HCT116 (cell line): ENCODE measurements at regions not wholly inside any gene's neighbourhood (a gene's known extent, or its start where the extent isn't known, plus 50 kb on each side); places are given as distances from the start of the nearest gene placed in this dataset.

Source experiments
- ATAC-seq: fragments of 200-7000 bp; cut with Tn5 transposase; 2 replicates; pipeline ENCODE4 v1.9.1; 2020; ENCODE audit warnings: mild to moderate bottlenecking, moderate library complexity
- BruUV-seq: library from RNA; stranded (reverse); fragments of 400-500 nt; replicated peaks from 2 replicates; lab custom pipeline; 2021; lab: Mats Ljungman, UMichigan
- CTCF ChIA-PET: fragments of 300-600 bp; sonication (Branson Sonifier 250); formaldehyde crosslinking; loops from one replicate; lab custom pipeline; 2021; ENCODE audit warnings: antibody characterized with exemption; lab: Charles Lee
- POLR2A ChIA-PET: fragments of 300-600, 350-600 bp; sonication (Branson Sonifier 250); formaldehyde crosslinking; loops from one replicate; lab custom pipeline; 2021; ENCODE audit warnings: antibody characterized with exemption; lab: Charles Lee
- RAD21 ChIA-PET, 2 experiments: fragments of 300-600 bp; sonication (Branson Sonifier 250); formaldehyde crosslinking; loops; one replicate each; lab custom pipeline; 2023; ENCODE audit warnings: low total read pairs in 2 of 2; ENCODE audit not compliant: uncharacterized antibody in 2 of 2, unreplicated experiment in 2 of 2, low non-redundant PET in 1 of 2; lab: Charles Lee
- DNase-seq: peaks from one replicate; pipeline ENCODE4 v3.0.0-alpha.2; 2010; ENCODE audit warnings: low read depth, low spot score
- H2AFZ ChIP-seq: fragments of 200-600 bp; shearing (Covaris generic), sonication (generic); 2 replicates; pipeline ENCODE4 v1.6.1; 2017; ENCODE audit warnings: low read depth, mixed run types, mixed read lengths, antibody characterized with exemption, low read length; ENCODE audit not compliant: poor library complexity, severe bottlenecking
- H3K27ac ChIP-seq: 2 replicates; pipeline ENCODE4 v1.5.1; 2012; ENCODE audit warnings: low read depth, low read length
- H3K27me3 ChIP-seq: fragments of 200-600 bp; sonication (generic); 2 replicates; pipeline ENCODE4 v1.6.1; 2016; ENCODE audit warnings: mixed run types, low read length, mixed read lengths; ENCODE audit not compliant: insufficient read depth
- H3K36me3 ChIP-seq, 2 experiments: fragments of 200-500 bp in 1 of 2; fragments of 200-600 bp in 1 of 2; sonication (Bioruptor generic) in 1 of 2; sonication (generic) in 1 of 2; 2 replicates each; pipeline versions ENCODE4 v1.5.1 to v1.6.1; 2014 to 2016; ENCODE audit warnings: low read length in 2 of 2, inconsistent platforms in 1 of 2, mixed read lengths in 1 of 2, mixed run types in 1 of 2; ENCODE audit not compliant: insufficient read depth in 2 of 2, control insufficient read depth in 1 of 2
- H3K4me1 ChIP-seq, 2 experiments: fragments of 200-600 bp in 1 of 2; sonication (generic) in 1 of 2; 2 replicates each; pipeline versions ENCODE4 v1.5.1 to v1.6.1; 2012 to 2017; ENCODE audit warnings: low read length in 2 of 2, inconsistent platforms in 1 of 2, mild to moderate bottlenecking in 1 of 2, mixed read lengths in 1 of 2, mixed run types in 1 of 2, moderate library complexity in 1 of 2; ENCODE audit not compliant: insufficient read depth in 2 of 2, control insufficient read depth in 1 of 2
- H3K4me2 ChIP-seq: fragments of 200-600 bp; sonication (generic); 2 replicates; pipeline ENCODE4 v1.6.1; 2017; ENCODE audit warnings: mixed run types, low read length, mixed read lengths
- H3K4me3 ChIP-seq, 2 experiments: fragments of 200-600 bp in 1 of 2; sonication (generic) in 1 of 2; replicated peaks in 1 of 2; 2 replicates each; pipeline ENCODE4 v1.5.1; 2011 to 2016; ENCODE audit warnings: low read length in 2 of 2, control low read depth in 1 of 2, low read depth in 1 of 2, mild to moderate bottlenecking in 1 of 2, mixed read lengths in 1 of 2, mixed run types in 1 of 2
- H3K79me2 ChIP-seq: fragments of 200-600 bp; sonication (generic); 2 replicates; pipeline ENCODE4 v1.6.1; 2017; ENCODE audit warnings: mild to moderate bottlenecking, mixed run types, low read length, moderate library complexity, mixed read lengths; ENCODE audit not compliant: insufficient read depth
- H3K9ac ChIP-seq: fragments of 200-600 bp; sonication (generic); 2 replicates; pipeline ENCODE4 v1.6.1; 2016; ENCODE audit warnings: low read length, mixed read lengths
- H3K9me2 ChIP-seq: fragments of 200-600 bp; sonication (generic), shearing (Covaris generic); 2 replicates; pipeline ENCODE4 v1.6.1; 2017; ENCODE audit warnings: mixed run types, mild to moderate bottlenecking, moderate library complexity; ENCODE audit not compliant: insufficient read depth
- H3K9me3 ChIP-seq, 2 experiments: fragments of 200-500 bp in 1 of 2; fragments of 200-600 bp in 1 of 2; sonication (Bioruptor generic) in 1 of 2; sonication (generic) in 1 of 2; 2 replicates each; pipeline ENCODE4 v1.6.1; 2014 to 2017; ENCODE audit warnings: low read length in 2 of 2, mixed read lengths in 2 of 2, inconsistent platforms in 1 of 2, low read depth in 1 of 2, mild to moderate bottlenecking in 1 of 2, mixed run types in 1 of 2, moderate library complexity in 1 of 2; ENCODE audit not compliant: control insufficient read depth in 1 of 2, insufficient read depth in 1 of 2
- H4K20me1 ChIP-seq: fragments of 200-600 bp; sonication (generic), shearing (Covaris generic); 2 replicates; pipeline ENCODE4 v1.6.1; 2017; ENCODE audit warnings: mixed run types, mild to moderate bottlenecking, moderate library complexity; ENCODE audit not compliant: insufficient read depth
- ATF3 ChIP-seq: IDR thresholded peaks from 2 replicates; pipeline ENCODE4 v1.6.1; 2012
- CBX3 ChIP-seq: IDR thresholded peaks from 2 replicates; pipeline ENCODE4 v1.6.1; 2012; ENCODE audit warnings: low read depth
- CEBPB ChIP-seq: IDR thresholded peaks from 2 replicates; pipeline ENCODE4 v1.6.1; 2012; ENCODE audit warnings: low read depth
- EGR1 ChIP-seq: IDR thresholded peaks from 2 replicates; pipeline ENCODE4 v1.6.1; 2012; ENCODE audit warnings: low read depth
- ELF1 ChIP-seq: IDR thresholded peaks from 2 replicates; pipeline ENCODE4 v1.6.1; 2012; ENCODE audit warnings: low read depth, borderline replicate concordance
- EZH2 ChIP-seq: fragments of 200-600 bp; sonication (generic); IDR thresholded peaks from 2 replicates; pipeline ENCODE4 v1.6.1; 2017; ENCODE audit warnings: antibody characterized with exemption, mixed run types
- EZH2phosphoT487 ChIP-seq: fragments of 200-600 bp; IDR thresholded peaks from 2 replicates; pipeline ENCODE4 v1.6.1; 2018; ENCODE audit warnings: antibody characterized with exemption, borderline replicate concordance
- JUND ChIP-seq: IDR thresholded peaks from 2 replicates; pipeline ENCODE4 v1.6.1; 2012
- POLR2A ChIP-seq: IDR thresholded peaks from 2 replicates; pipeline ENCODE4 v1.7.0; 2011; ENCODE audit warnings: borderline replicate concordance; ENCODE audit not compliant: insufficient read depth, insufficient read length; ENCODE audit errors: extremely low read depth
- POLR2AphosphoS5 ChIP-seq: IDR thresholded peaks from 2 replicates; pipeline ENCODE4 v1.6.1; 2011; ENCODE audit warnings: mild to moderate bottlenecking, low read depth, low read length, moderate library complexity
- RAD21 ChIP-seq: IDR thresholded peaks from 2 replicates; pipeline ENCODE4 v1.6.1; 2012; ENCODE audit warnings: low read depth, mild to moderate bottlenecking
- SIN3A ChIP-seq: IDR thresholded peaks from 2 replicates; pipeline ENCODE4 v1.6.1; 2012; ENCODE audit warnings: low read depth
- SP1 ChIP-seq: IDR thresholded peaks from 2 replicates; pipeline ENCODE4 v1.6.1; 2012; ENCODE audit warnings: low read depth
- TCF7L2 ChIP-seq: IDR thresholded peaks from 2 replicates; pipeline ENCODE4 v1.7.0; 2011; ENCODE audit warnings: borderline replicate concordance, inconsistent platforms; ENCODE audit not compliant: insufficient read depth, insufficient read length; ENCODE audit errors: extremely low read depth
- YY1 ChIP-seq: IDR thresholded peaks from 2 replicates; pipeline ENCODE4 v1.6.1; 2011; ENCODE audit warnings: low read length, low read depth, moderate library complexity, mild to moderate bottlenecking; ENCODE audit not compliant: insufficient replicate concordance; ENCODE audit errors: extremely low read depth
- ZFX ChIP-seq: fragments of 450-650 bp; IDR thresholded peaks from 2 replicates; pipeline ENCODE4 v1.6.1; 2017
- intact Hi-C: fragments of 100-400 bp; cut with micrococcal nuclease; formaldehyde crosslinking; loops from 2 replicates; pipeline ENCODE4 v1.10.0; 2022
- TF ChIP-seq, protein P1 (sequence below): IDR thresholded peaks from 2 replicates; pipeline ENCODE4 v1.6.1; 2012

DNA sequence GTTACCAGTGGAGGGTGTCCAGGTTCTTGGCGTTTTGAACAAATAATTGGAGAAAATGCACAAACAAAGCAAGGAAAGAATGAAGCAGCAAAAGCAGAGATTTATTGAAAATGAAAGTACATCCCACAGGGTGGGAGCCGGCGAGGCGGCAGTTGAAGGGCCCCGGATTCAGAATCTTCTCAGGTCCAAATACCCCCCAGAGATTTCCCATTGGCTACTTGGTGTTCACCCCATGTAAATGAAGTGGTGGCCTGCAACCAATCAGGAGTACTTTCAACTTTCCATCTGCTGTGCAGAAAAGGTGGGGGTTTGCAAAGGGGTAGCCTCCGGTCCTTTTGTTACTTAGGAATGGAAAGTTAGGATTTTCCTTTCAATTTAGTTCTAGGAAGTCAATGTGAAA lies 1447.0 kb downstream of the C4orf33 start:
- H3K9me2 ChIP-seq: no peaks in the 10 kb centered on the region
- intact Hi-C loops: no loop called here
- no TSS peak for BruUV-seq
- no peak for DNase-seq
- ATAC-seq: no peak
- TF ChIP-seq RAD21 (no peak), SP1 (no peak), SIN3A (no peak), POLR2AphosphoS5 (no peak), YY1 (no peak), EZH2phosphoT487 (no peak), POLR2A (no peak), ZFX (no peak), ELF1 (no peak), CBX3 (no peak), EGR1 (no peak), JUND (no peak), ATF3 (no peak), EZH2 (no peak), TCF7L2 (no peak), CEBPB (no peak)
- TF ChIP-seq, protein P1, sequence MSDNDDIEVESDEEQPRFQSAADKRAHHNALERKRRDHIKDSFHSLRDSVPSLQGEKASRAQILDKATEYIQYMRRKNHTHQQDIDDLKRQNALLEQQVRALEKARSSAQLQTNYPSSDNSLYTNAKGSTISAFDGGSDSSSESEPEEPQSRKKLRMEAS: no peak
- TF ChIP-seq, all 23 proteins: peak for 0
- Histone ChIP-seq H3K27ac (no peak overlapping the region), H3K9me3 (no peaks in the 10 kb centered on the region), H3K36me3 (no peaks in the 10 kb centered on the region), H2AFZ (no peak overlapping the region), H3K4me2 (no peak overlapping the region), H3K9ac (no peak overlapping the region), H3K27me3 (no peaks in the 10 kb centered on the region), H3K4me3 (no peak overlapping the region), H3K4me1 (no peaks in the 10 kb centered on the region), H4K20me1 (no peaks in the 10 kb centered on the region), H3K79me2 (no peaks in the 10 kb centered on the region)
- ChIA-PET CTCF (no interaction called here), POLR2A (no interaction called here), RAD21 (no interaction called here)
